Activated T-cell treated with anti-CD3 and anti-CD28 coated beads, Interleukin-2, amount 50 U/mL, for 1 hour (primary cell): ENCODE measurements at regions not wholly inside any gene's neighbourhood (a gene's known extent, or its start where the extent isn't known, plus 50 kb on each side); places are given as distances from the start of the nearest gene placed in this dataset.

Source experiments
- DNase-seq: peaks from one replicate; pipeline ENCODE4 v3.0.0-alpha.2; 2020

- no peak for DNase-seq
Measured at GRCh38 chr3:25117005-25117593, 311.0 kb upstream of the RARB start.

DNA sequence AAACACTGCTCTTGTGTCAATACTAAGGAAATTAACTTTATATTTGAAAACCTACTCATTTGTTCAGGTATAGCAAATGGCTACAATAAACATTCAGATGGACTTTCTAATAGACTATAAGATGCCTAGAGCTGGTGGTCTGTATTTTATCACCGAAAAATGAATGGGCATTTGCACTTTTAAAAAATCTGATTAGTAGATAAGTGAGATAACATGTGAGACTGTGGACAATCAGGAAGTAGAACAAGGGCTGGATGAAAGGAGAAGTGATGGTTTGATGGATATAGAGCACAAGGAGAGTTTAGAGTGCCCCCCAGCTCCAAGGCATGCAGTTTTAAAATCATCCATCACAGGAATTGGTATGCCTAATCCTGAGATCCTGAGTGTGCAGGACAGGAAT, 308.4 kb upstream of the RARB start:
- DNase-seq: no peak

DNA sequence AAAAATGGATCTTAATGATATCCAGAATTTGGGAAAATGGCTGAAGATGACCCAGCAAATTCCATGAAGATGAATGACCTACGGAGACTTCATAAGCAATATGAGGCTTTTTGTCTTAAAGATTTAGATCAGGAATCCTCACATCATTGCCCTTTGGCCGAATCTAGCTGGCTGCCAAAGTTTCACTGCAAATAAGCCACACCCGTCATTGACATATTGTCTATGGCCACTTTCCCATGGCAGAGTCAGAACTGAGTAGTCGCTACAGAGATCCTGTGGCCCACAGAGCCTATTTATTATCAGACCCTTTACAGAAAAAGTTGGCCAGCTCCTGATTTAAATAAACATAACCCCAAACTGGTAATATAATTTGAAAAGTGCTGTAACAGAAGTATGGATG, 307.4 kb upstream of the RARB start:
- DNase-seq: no peak

DNA sequence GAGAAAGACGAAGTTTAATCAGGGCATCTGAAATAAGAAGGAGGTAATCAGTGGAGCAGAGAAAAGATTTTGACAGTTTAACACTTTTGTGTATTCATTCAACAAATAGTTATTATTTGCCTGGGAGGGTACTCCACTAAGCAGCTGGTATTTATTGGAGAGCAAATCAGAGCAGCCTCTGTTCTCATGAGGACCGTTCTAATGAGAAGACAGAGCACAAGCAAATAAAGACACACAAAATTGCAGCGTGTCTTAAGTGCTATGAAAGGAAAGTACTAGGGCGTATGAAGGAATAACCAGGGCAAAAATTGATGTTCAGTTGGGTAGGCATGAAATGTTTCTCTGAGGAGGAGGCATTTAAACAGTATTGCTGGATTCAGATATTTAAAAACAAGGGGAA, 302.9 kb upstream of the RARB start:
- DNase-seq: no peak

DNA sequence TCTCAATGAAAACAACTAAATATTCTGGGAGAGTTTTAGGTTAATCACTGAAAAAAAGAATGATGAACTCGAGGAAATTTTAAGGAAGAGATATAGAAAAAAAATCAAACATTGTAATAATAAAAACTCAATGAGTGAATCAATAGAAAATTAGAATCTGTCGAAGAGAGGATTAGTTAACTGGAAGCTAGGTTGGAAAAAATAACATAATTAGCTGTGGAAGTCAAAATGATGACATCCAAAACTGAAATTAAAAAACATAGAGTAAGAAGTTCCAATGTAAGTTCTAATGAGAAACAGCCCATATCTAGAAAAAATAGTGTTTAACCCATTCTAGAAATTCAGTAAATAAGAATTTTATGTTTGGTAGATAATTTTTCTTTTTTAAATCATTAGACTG, 299.3 kb upstream of the RARB start:
- no peak for DNase-seq

GRCh38 chr3:25130724-25131520, 297.1 kb upstream of the RARB start:
- DNase-seq: no peak

GRCh38 chr3:25133588-25133987, 294.5 kb upstream of the RARB start:
- no peak for DNase-seq

GRCh38 chr3:25137606-25138005, 290.5 kb upstream of the RARB start:
- no peak for DNase-seq

GRCh38 chr3:25139267-25139666, 288.8 kb upstream of the RARB start:
- no peak for DNase-seq

- no peak for DNase-seq
Measured at GRCh38 chr3:25142609-25143355, 285.3 kb upstream of the RARB start.

- no peak for DNase-seq
Measured at GRCh38 chr3:25143356-25144025, 284.6 kb upstream of the RARB start.

DNA sequence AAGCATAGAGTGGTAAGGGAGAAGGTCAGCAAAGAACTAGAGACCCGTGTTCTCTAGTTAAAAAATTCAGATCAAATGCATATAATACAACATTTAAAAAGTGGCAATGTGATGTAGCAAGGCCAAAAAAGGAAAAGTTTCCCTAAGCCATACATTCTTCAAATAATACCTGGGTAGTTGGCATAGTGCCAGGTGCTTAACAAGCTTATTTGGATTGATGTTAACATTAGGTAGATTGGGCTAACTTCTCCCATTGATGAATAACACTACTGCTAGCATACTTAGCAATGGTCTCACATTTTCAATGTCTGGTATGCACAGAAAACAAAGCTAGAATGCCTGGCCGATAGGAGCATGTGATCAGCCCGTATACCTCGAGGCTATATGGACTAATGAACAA, 283.6 kb upstream of the RARB start:
- DNase-seq: no peak

- DNase-seq: no peak
Measured at GRCh38 chr3:25145176-25145575, 282.9 kb upstream of the RARB start.

DNA sequence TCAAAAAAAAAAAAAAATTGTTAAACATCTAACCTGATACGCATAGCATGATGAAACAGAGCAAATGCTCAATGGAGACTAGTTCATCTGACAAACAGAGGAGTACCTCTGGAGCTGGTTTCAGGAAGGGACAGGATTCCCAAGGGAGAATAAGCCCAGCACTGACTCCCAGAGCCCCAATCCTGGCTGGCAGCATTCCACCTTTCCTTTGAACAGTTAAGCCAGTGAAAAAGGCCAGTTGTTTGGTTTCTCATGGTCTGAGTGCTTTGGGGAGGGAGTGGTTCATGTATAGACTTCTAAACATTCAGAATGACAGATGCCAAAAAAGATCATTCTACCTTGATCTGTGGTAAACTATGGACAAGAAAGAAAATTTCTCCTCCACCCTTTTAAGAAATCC, 277.9 kb upstream of the RARB start:
- DNase-seq: no peak

GRCh38 chr3:25151281-25151902, 276.7 kb upstream of the RARB start:
- DNase-seq: no peak

- no peak for DNase-seq
Measured at GRCh38 chr3:25151903-25152295, 276.2 kb upstream of the RARB start.

DNA sequence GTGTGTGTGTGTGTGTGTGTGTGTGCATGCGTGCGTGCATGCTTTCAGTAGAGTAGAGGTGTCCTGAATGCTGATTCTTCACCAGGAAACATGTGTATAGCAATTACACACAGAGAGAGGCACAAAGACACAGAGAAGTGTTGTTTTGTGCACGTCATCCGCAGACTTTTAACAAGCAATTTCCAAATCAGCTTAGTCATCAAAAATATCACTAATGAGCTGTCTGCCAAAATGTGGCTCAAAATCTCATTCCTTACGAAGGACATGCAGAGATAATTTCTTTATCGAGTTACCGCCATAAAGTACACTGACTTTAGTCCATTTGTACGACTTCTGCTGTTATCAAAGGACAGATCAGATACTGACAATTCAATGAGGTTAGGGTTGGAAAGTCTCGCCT, 274.9 kb upstream of the RARB start:
- DNase-seq: no peak

DNA sequence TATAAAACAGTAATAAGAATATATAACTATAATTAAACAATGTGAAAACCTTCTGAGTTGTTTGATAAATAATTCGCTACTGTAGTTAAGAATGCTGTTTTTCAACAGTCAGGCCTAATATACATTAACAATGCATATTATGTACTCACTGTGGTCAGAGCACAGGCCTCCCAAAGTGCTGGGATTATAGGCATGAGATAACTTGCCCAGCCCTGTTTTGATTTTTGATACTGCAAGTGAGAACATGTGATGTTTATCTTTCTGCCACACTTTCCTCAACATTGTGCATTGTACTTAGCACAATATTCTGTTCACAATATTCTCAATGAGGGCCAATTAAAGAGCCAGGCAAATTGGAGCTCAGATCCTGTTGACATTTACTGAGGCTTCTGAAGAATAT, 274.5 kb upstream of the RARB start:
- DNase-seq: no peak

DNA sequence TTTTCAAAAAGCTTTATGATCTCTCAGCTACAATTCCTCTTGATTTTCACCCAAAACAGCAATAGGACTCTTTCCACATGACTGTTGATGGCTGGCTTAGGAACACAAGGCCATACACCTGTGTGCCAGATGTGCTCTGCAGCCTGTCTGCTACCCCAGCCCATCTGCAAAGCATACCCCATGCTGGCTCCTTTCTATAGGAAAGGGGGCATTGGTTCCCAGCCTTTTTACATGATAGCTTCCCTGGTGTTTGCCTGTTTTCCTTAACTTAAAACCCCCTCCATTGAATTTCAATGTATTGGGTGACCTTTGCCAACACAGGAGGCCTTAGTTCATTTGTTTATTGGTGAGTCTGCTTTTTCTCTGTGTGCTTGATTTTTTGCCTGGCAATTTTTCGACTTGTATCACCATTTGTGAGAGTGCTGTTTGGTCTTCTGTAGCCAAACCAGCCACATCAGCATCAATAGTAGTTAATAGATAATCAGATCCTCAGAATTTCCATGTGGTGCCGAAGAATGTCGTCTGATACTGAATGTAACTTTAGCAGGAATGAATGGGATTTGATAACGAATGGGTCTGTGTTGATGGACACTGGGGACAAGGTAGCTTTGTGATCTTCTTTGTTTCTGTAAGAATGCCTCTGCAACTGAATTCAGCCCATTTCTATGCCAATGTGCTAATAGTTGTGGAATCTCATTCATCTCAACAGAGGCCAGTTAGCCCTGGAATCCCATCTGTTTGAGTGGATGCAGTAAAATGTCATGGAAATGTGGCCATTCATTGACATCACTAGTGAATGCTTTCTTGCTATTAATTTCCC, 272.2 kb upstream of the RARB start:
- DNase-seq: no peak

- DNase-seq: no peak
Measured at GRCh38 chr3:25156626-25157025, 271.4 kb upstream of the RARB start.

DNA sequence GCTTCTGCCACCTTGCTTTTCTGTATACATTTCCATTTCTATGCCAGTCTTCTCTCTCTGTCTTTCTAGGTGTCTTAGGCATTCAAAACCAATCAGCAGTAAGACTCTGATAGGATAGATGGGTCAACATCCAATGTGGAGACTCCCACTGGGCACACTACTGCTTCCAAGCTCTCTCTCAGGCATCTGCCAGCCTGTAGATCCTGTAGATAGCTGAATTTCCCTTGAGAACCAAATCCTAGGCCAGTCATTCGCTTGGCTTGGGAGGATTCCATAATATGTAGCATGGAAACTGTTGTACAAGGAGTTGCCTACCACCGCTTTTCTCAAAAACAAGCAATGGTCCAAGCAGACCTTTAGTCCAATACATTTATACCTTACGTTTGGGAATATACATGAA, 262.8 kb upstream of the RARB start:
- DNase-seq: no peak

GRCh38 chr3:25166016-25166415, 262.0 kb upstream of the RARB start:
- DNase-seq: no peak
